A549 (cell line): ENCODE measurements at regions not wholly inside any gene's neighbourhood (a gene's known extent, or its start where the extent isn't known, plus 50 kb on each side); places are given as distances from the start of the nearest gene placed in this dataset.

Experiments used
- ELK1 ChIP-seq: fragments of 150-350 bp; IDR thresholded peaks from 2 replicates; pipeline ENCODE4 v1.6.1; 2014; ENCODE audit warnings: low read depth, mild to moderate bottlenecking, low read length
- EP300 ChIP-seq, 2 experiments: fragments of >200 bp; sonication (Bioruptor Twin); formaldehyde crosslinking; IDR thresholded peaks; 2 replicates in 1 of 2; 3 replicates in 1 of 2; pipeline ENCODE4 v1.6.1; 2016 to 2017
- TF ChIP-seq, protein P1 (sequence below): fragments of >200 bp; sonication (Bioruptor Twin); formaldehyde crosslinking; IDR thresholded peaks from 3 replicates; pipeline ENCODE4 v1.5.1; 2016

DNA sequence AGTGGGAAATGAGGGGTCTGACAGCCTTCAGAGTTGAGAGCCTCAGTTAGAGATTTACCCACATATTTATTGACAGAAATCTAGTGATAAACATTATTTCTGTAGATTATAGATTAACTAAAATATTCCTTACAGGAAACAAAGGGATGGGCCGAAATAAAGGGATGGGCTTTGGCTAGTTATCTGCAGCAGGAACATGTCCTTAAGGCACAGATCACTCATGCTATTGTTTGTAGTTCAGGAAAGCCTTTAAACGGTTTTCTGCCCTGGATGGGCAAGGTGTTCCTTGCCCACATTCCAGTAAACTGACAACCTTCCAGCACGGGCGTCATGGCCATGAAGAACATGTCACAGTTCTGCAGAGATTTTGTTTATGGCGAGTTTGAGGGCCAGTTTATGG is 154.8 kb upstream of the TOM1L1 start:
- no peak for TF ChIP-seq EP300 (IDR thresholded peaks at IDR 0.05)
- TF ChIP-seq, protein P1, sequence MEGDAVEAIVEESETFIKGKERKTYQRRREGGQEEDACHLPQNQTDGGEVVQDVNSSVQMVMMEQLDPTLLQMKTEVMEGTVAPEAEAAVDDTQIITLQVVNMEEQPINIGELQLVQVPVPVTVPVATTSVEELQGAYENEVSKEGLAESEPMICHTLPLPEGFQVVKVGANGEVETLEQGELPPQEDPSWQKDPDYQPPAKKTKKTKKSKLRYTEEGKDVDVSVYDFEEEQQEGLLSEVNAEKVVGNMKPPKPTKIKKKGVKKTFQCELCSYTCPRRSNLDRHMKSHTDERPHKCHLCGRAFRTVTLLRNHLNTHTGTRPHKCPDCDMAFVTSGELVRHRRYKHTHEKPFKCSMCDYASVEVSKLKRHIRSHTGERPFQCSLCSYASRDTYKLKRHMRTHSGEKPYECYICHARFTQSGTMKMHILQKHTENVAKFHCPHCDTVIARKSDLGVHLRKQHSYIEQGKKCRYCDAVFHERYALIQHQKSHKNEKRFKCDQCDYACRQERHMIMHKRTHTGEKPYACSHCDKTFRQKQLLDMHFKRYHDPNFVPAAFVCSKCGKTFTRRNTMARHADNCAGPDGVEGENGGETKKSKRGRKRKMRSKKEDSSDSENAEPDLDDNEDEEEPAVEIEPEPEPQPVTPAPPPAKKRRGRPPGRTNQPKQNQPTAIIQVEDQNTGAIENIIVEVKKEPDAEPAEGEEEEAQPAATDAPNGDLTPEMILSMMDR, result no peak
- TF ChIP-seq ELK1, result no peak
